GM19099 (cell line): ENCODE measurements at regions not wholly inside any gene's neighbourhood (a gene's known extent, or its start where the extent isn't known, plus 50 kb on each side); places are given as distances from the start of the nearest gene placed in this dataset.

Experiments
- POLR2A ChIP-seq: IDR thresholded peaks from 3 replicates; pipeline ENCODE4 v1.6.1; 2011; ENCODE audit warnings: low read depth; ENCODE audit not compliant: insufficient read length; ENCODE audit errors: extremely low read depth

- TF ChIP-seq POLR2A, result no peak
Measured at GRCh38 chr7:94300176-94300835, 94.4 kb upstream of the COL1A2 start.

DNA sequence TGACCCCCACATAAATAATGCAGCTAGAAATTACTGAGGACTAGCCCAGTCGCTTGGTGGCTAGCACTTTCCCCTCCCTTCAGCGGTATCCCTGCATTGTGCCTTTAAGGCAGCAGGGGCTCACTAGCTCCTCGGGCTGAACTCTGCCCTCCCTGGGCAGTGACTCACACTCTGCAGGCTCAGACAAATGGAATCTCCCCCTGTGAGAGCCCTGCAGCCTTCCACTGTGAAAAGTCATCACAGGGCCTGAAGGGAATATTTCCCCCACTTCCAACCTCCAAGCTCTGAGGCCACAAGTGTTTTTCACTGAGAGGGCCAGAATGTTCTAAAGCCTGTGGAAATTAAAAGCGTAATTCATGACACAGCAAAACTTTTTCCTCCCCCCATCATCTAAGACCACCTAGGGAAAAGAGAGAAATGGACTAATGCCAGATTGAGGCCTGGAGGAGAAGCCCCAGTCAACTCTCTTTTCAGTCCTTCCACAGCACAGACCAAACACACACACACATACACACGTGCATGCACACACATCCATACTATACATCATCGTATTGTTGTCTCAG, 93.6 kb upstream of the COL1A2 start:
- no peak for TF ChIP-seq POLR2A

GRCh38 chr7:94303118-94303517, 91.6 kb upstream of the COL1A2 start:
- no peak for TF ChIP-seq POLR2A

DNA sequence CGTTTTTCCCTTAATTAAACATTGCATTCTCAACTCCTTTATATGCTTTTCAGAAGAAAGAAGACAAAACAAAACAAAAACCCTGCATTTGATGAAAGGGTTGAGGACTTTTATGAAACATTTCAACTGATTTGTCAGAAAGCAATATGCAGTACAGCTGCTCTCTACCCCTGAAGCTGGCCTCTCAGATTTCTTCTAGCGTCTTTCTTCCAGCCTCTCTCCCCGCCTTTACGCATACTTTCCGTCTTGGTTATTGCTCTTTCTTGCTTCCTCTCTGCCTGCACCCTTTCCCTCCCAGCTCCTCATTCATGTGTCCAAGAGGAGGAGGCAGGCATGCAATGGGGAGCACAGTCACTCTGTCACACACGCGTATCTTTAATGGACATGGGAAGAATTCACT, 91.0 kb upstream of the COL1A2 start:
- no peak for TF ChIP-seq POLR2A

GRCh38 chr7:94304878-94305277, 89.8 kb upstream of the COL1A2 start:
- TF ChIP-seq POLR2A, result no peak

- no peak for TF ChIP-seq POLR2A
Measured at GRCh38 chr7:94305836-94306235, 88.9 kb upstream of the COL1A2 start.

- TF ChIP-seq POLR2A, result no peak
Measured at GRCh38 chr7:94307399-94308048, 87.2 kb upstream of the COL1A2 start.

- no peak for TF ChIP-seq POLR2A
Measured at GRCh38 chr7:94311515-94311914, 83.2 kb upstream of the COL1A2 start.

- no peak for TF ChIP-seq POLR2A
Measured at GRCh38 chr7:94313926-94314325, 80.8 kb upstream of the COL1A2 start.

GRCh38 chr7:94314413-94315410, 80.0 kb upstream of the COL1A2 start:
- TF ChIP-seq POLR2A, result no peak

DNA sequence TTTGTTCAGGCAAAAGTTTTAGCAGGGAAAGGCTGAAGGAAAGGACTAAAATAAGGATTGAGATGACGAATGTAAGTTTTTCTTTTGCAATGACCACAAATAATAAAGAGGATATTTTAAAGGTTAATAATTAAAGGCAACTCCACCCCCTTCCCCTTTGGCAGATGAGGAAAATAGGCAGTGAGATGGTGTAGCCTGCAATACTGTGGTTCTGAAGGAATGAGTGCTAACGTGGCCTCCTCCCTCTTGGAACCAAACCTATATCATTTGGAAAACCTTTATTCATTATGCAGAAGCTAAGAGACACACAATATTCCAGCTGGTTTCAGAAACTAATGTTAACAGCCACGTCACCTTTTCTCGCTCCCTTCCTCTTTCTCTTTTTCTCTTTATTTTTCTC, 70.9 kb upstream of the COL1A2 start:
- no peak for TF ChIP-seq POLR2A

DNA sequence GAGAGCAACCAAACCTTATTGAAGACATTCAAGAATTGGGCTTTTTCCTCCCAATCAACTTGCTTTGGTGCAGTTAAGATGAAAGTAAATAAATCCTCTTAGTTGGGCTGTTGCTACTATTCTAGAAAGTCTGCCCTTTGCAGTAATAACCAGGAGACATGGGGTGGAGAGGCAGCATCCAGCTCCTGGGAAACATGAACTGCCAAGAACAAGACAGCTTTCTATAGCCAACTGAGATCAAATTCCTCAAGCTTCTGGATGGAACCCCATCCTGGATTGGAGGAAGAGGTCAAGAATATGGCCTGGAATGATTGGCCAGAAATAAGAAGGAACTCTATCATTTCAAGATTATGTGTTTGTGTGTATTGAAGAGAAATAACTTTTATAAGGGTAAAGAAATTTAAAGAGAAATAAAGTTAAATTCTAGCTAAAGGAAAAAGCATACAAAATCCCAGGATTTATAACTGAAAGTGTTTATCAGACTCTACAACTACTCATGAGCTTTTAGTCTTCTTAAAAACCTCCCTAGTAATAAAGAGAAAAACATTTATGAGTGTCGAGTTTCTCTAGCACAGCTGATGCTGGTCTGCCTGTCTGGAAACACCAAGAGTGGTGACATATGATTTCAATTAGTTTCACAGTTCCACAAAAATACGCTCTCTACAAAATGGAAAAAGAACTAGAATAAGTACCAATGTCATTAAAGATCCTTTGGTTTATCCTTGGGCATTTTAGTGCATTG, 70.1 kb upstream of the COL1A2 start:
- TF ChIP-seq POLR2A, result no peak

GRCh38 chr7:94325122-94325475, 69.6 kb upstream of the COL1A2 start:
- no peak for TF ChIP-seq POLR2A

GRCh38 chr7:94330269-94331020, 64.2 kb upstream of the COL1A2 start:
- TF ChIP-seq POLR2A, result no peak
